Thyroid gland (tissue), 4 donors: ENCODE measurements at regions not wholly inside any gene's neighbourhood (a gene's known extent, or its start where the extent isn't known, plus 50 kb on each side); places are given as distances from the start of the nearest gene placed in this dataset.

Experiments used
- DNase-seq, 2 donors: peaks; one replicate each; pipeline ENCODE4 v3.0.0-alpha.2; 2019
- H3K27ac ChIP-seq, 3 donors: fragments of 200-600 bp; sonication (generic); 1 replicate in 2 of 3; 2 replicates in 1 of 3; pipeline ENCODE4 v1.5.1; 2016 to 2019; ENCODE audit warnings: mild to moderate bottlenecking in 1 of 3, moderate library complexity in 1 of 3
- H3K27me3 ChIP-seq: fragments of 200-600 bp; sonication (generic); one replicate; pipeline ENCODE4 v1.5.1; 2019
- H3K36me3 ChIP-seq, 2 donors: fragments of 200-600 bp; sonication (generic); one replicate each; pipeline ENCODE4 v1.5.1; 2016 to 2019
- H3K4me1 ChIP-seq, 2 donors: fragments of 200-600 bp; sonication (generic); one replicate each; pipeline ENCODE4 v1.5.1; 2017 to 2019
- H3K4me3 ChIP-seq, 3 donors: fragments of 200-600 bp; sonication (generic); replicated peaks in 1 of 3; 1 replicate in 2 of 3; 2 replicates in 1 of 3; pipeline ENCODE4 v1.5.1; 2016; ENCODE audit warnings: mild to moderate bottlenecking in 1 of 3
- H3K9me3 ChIP-seq: fragments of 200-600 bp; sonication (generic); one replicate; pipeline ENCODE4 v1.5.1; 2017
- CTCF ChIP-seq, 6 experiments: fragments of 200-600 bp in 3 of 6; fragments of 450-650 bp in 3 of 6; sonication (generic) in 3 of 6; IDR thresholded peaks; one replicate each; pipeline ENCODE4 v1.5.1; 2016 to 2019; ENCODE audit warnings: antibody characterized with exemption in 6 of 6, mild to moderate bottlenecking in 2 of 6, inconsistent platforms in 1 of 6, moderate library complexity in 1 of 6
- POLR2A ChIP-seq, 2 donors: fragments of 450-650 bp; IDR thresholded peaks; one replicate each; pipeline ENCODE4 v1.6.1; 2017; ENCODE audit warnings: antibody characterized with exemption in 2 of 2, mild to moderate bottlenecking in 2 of 2, moderate library complexity in 1 of 2
- WGBS, 2 donors: methylation state at CpG; one replicate each; pipeline ENCODE4 v1.1.5; 2017; 5-methylcytosine and 5-hydroxymethylcytosine counted together
- intact Hi-C: fragments of 100-400 bp; cut with DNase I; formaldehyde crosslinking; loops from one replicate; pipeline ENCODE4 v1.15.1; 2023

GRCh38 chr5:60323596-60323995 lies 376.4 kb downstream of the DEPDC1B start:
- no peak for DNase-seq
- 72 to 73% methylated on average over 3 of the region's 3 CpGs for WGBS, 2 donors
- Histone ChIP-seq H3K27me3 (no peaks in the 10 kb centered on the region), H3K4me3 (no peak overlapping the region), H3K9me3 (no peaks in the 10 kb centered on the region), H3K36me3 (no peaks in the 10 kb centered on the region), H3K4me1 (no peaks in the 10 kb centered on the region), H3K27ac (no peak overlapping the region)
- intact Hi-C loops = no loop called here
- TF ChIP-seq POLR2A (IDR thresholded peaks at IDR 0.05) (no peak), CTCF (IDR thresholded peaks at IDR 0.05) (no peak)

DNA sequence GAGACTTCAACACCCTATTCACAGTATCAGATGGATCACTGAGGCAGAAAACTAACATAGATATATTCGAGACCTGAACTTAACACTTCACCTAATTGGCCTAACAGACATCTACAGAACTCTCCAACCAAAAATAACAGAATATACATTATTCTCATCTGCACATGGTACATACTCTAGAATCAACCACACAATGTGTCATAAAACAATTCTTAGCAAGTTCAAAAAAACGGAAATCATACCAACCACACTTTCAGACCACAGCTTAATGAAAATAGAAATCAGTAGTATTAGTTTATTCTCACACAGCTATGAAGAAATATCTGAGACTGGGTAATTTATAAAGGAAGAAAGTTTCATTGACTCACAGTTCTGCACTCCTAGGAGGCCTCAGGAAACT lies 387.9 kb downstream of the DEPDC1B start:
- intact Hi-C loops = no loop called here
- Histone ChIP-seq H3K36me3 (no peaks in the 10 kb centered on the region), H3K9me3 (no peaks in the 10 kb centered on the region), H3K4me3 (no peak overlapping the region), H3K27me3 (no peaks in the 10 kb centered on the region), H3K4me1 (no peaks in the 10 kb centered on the region), H3K27ac (no peak overlapping the region)
- TF ChIP-seq POLR2A (IDR thresholded peaks at IDR 0.05) (no peak), CTCF (IDR thresholded peaks at IDR 0.05) (no peak)
- no peak for DNase-seq
- 85 to 93% methylated on average over 2 of the region's 2 CpGs for WGBS, 2 donors

DNA sequence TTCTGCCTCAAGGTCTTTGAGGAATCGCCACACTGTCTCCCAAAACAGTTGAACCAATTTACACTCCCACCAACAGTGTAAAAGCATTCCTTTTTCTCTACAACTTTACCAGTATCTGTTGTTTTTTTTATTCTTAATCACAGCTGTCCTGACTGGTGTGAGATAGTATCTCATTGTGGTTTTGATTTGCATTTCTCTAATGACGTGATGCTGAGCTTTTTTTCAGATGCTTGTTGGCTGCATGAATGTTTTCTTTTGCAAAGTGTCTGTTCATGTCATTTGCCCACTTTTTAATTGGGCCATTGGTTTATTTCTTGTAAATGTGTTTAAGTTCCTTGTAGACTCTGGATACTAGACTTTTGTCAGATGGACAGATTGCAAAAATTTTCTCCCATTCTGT lies 400.0 kb downstream of the DEPDC1B start:
- Histone ChIP-seq H3K4me3 (no peak overlapping the region), H3K27me3 (no peaks in the 10 kb centered on the region), H3K36me3 (no peaks in the 10 kb centered on the region), H3K4me1 (no peaks in the 10 kb centered on the region), H3K27ac (no peak overlapping the region), H3K9me3 (no peaks in the 10 kb centered on the region)
- intact Hi-C loops = loop anchor here (10.0 kb wide), 1 partner anchor 75 kb away; no protein-coding TSS in a partner anchor
- TF ChIP-seq POLR2A (IDR thresholded peaks at IDR 0.05) = no peak
- no peak for TF ChIP-seq CTCF (IDR thresholded peaks at IDR 0.05)
- DNase-seq = no peak
- WGBS, 2 donors = 88 to 90% methylated on average over 2 of the region's 2 CpGs

- 44 to 46% methylated on average over 1 of the region's 1 CpG for WGBS, 2 donors
- Histone ChIP-seq H3K36me3 (no peaks in the 10 kb centered on the region), H3K9me3 (no peaks in the 10 kb centered on the region), H3K27me3 (no peaks in the 10 kb centered on the region), H3K4me1 (no peaks in the 10 kb centered on the region), H3K27ac (no peak overlapping the region), H3K4me3 (no peak overlapping the region)
- TF ChIP-seq CTCF (IDR thresholded peaks at IDR 0.05) = no peak
- TF ChIP-seq POLR2A (IDR thresholded peaks at IDR 0.05) = no peak
- DNase-seq = no peak
- intact Hi-C loops = loop anchor here (10.0 kb wide), 1 partner anchor 77 kb away; no protein-coding TSS in a partner anchor
Measured at GRCh38 chr5:60297658-60298057, 402.3 kb downstream of the DEPDC1B start.

- TF ChIP-seq CTCF (IDR thresholded peaks at IDR 0.05) (peak in 4 of 6 experiments; percentile 42 to 69 (median 62)), POLR2A (IDR thresholded peaks at IDR 0.05) (no peak)
- no peaks in the 10 kb centered on the region for H3K9me3 ChIP-seq
- no peaks in the 10 kb centered on the region for H3K27me3 ChIP-seq
- H3K36me3 ChIP-seq = no peaks in the 10 kb centered on the region
- 5 to 8% methylated on average over 2 of the region's 2 CpGs for WGBS, 2 donors
- peak; percentile 17 to 25 for DNase-seq
- H3K4me3 ChIP-seq = no peak overlapping the region
- H3K4me1 ChIP-seq = no peaks in the 10 kb centered on the region
- H3K27ac ChIP-seq = no peak overlapping the region
- intact Hi-C loops = loop anchor here (10.0 kb wide), 1 partner anchor 79 kb away; no protein-coding TSS in a partner anchor
Measured at GRCh38 chr5:60295423-60295822, 401.9 kb upstream of the PDE4D start.
